HG02970 (cell line): ENCODE measurements at regions not wholly inside any gene's neighbourhood (a gene's known extent, or its start where the extent isn't known, plus 50 kb on each side); places are given as distances from the start of the nearest gene placed in this dataset.
"Not testable (repeated sequence)": the region's sequence is repeated elsewhere in the genome, so short reads cannot be mapped to it uniquely, and the experiment has no call there.

ENCODE experiments used
- ATAC-seq: cut with Tn5 transposase; IDR thresholded peaks from one replicate; pipeline ENCODE4 v1.9.1; 2021; ENCODE audit warnings: mild to moderate bottlenecking, moderate library complexity, moderate number of reproducible peaks; ENCODE audit not compliant: unreplicated experiment, low FRiP score

DNA sequence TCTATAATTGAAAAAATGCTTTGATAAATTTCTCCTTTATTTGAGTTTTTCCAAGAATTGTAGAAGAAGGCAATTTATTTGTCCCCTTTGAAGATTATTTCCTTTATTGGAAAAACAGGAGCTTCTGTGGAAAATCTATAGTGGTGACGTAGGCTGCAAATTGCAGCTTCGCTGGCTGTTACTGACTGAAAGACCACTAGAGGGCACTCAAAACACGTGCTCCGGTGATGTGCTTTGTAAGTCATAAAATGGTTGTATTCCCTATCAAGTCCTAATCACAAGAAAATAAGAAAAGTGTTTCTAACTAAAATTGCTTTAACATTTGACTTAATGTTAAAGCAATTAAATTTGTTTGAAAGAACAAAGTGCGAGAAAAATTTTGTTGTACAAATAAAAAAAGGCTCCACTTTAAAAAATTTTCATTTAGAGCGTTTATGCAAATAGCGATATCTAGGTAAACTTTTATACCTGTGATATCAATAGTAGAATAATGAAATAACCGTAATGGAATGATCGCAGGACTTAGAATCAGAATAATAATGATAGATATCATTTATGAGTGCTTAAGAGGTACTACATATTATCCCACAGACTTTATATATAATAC is 638.2 kb upstream of the SPRY2 start:
- peak; percentile 85 for ATAC-seq

DNA sequence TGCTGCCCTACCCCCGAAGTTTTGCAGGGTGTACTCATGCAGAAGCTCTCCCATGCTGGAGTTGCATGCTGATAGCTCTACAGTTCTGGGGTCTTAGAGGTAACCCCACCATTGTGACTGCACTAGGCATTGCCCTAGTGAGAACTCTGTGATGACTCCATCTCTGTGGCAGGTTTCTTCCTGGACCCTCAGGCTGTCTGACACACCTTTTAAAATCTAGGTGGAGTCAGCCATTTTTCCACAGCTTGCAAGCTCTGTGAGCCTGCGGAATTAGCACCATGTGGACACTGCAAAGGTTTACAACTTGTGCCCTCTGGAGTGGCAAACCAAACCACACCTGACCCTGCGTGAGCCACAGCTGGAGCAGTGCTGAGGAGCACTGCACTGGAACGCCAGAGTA is 636.2 kb upstream of the SPRY2 start:
- no peak for ATAC-seq

DNA sequence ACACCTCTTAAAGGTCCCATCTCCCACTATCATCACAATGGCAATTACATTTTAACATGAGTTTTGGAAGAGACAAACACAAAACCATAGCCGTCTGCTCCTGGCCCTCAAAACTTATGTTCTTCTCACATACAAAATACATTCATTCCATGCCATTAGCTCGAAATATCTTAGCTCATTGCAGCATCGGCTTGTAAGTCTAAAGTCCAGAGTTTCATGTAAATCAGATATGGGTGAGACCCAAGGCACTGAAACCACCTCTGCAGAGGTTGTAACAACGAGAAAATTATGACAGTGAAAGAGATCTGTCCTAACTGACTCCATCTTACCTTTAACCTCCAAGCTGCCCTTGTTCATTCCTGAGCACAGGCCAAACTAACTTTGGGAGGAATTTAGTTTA is 635.0 kb upstream of the SPRY2 start:
- no peak for ATAC-seq

DNA sequence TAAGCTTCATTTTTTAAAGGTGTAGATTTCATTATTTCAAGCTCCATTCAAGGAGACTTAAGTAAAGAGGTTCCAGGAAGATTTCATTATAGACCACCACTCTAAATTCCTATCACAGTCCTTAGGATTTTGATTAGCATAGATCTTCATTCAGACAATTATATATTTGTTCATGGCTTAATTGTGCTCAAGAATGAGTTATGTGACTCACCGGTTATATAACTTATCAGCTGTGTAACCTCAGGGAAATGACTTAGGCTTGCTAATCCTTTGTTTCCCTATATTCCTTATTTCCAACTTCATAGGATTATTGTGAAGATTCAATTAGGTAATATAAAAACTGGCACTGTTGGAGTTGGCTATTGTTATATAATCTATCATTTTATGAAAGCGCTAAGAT is 632.8 kb upstream of the SPRY2 start:
- no peak for ATAC-seq

DNA sequence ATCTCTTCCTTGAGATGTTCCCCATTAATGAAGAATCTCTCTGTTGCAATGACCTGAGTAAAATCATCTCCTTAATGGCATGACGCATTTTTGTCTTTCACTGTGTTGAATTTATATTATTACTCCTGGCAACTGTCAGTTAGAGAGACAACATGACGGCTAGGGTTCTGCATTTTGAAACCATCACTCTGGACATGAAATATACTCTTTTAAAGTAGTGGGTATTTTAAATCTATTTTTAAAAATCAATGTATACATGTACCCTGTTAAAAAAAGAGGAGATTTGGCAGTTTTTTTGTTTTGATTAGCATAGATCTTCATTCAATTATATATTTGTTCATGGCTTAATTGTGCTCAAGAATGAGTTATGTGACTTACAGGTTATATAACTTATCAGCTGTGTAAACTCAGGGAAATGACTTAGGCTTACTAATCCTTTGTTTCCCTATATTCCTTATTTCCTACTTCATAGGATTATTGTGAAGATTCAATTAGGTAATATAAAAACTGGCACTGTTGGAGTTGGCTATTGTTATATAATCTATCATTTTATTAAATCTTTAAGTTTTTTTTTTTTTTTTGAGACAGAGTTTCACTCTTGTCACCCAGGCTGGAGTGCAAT is 632.0 kb upstream of the SPRY2 start:
- no peak for ATAC-seq

DNA sequence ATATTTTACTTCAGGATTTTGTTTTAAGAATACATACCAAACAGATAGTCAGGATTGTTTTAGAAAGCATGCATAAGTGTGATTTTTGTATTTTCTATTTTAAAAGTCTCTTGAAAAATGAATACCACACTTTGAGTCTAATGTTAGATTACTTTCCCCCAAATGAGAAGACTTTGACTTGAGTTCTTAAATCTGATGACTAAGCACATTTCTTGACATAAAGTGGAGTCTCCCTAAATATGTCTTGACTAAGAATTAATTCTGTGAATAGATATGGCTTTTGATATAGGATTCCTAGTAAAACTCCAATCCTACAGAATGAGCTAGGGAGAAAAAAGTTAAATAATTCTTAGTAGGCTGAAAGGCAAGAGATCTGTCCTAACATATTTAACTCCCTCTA is 624.2 kb upstream of the SPRY2 start:
- ATAC-seq: no peak

DNA sequence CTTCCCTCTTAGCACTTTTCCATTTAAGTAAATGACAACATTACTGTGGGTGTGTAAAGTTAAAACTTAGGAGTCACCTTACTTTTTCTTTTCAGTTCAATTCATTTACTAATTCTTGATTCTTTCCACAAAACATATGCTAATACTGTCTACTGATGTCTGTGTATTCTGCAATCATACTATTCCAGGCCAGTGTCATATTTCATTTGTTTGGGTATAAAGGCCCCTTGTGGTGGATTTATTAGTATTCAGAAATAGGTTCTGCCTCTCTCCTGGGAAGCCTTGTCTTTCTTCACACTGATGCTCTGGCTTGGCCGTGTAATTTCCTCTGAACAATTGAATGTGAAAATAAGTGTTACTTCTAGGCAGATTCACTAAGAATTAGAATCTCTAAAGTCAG is 621.9 kb upstream of the SPRY2 start:
- no peak for ATAC-seq

DNA sequence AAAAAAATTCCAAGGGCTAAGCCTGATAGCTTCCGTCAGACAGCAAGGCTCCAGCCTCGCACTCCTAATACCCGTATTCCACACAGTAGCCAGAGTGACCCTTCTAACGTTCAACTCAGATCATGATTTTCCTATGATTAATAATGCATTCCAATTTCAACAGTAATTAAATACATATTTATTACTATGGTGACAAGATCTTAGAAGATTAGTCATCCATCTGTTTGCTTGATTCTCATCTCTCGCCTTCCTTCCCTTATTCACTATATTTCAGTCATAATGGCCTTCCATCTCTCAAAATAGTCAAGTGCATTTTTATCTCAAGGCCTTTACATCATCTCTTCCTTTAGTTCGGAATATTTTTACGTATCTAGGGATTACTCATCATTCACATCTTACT is 621.2 kb upstream of the SPRY2 start:
- ATAC-seq: no peak

DNA sequence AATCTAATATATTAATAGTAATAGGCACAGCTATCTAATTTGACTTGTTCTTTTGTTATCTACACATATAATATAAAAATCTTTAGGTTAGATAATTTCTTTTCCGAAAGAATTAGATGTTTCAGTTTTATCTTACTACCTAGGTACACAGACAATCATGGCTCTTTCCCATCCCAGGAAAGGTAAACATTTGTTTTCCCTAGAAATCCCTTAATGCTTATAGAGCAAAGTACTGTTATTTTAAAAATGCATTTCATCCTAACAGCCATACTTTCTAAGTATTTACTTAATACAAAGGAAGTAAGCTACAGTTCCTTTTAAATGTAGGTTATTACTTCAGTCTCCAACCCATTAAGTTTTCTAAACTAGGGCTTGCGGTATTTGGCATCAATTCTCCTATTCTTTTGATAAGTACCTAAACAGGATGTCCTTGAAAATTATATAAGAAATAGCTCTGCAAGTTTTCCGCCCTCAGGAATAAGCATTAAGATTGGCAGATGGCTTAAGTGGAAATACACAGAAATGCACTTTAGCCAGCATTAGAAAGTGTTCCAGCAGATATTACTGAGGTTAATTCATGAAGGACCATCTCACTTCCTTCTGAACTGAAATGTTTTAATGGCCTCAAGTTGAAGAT is 616.2 kb upstream of the SPRY2 start:
- no peak for ATAC-seq

DNA sequence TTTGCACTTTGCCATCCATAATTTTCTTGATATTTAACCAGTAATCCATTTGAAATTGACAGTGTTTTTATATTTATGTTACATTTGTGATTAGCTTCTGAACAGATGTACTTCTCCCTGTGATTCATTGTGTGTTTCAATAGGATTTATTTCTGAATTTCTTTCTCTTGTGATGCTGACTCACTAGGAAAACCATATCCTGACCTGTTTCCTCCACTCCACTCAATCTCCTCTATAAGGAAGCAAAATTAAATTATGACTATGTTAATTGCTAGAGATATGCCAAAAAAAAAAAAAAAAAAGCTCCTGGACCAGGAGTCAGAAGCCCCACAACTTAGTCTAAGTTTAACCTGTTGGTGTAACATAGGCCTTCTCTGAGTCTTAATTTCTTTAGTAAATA is 614.6 kb upstream of the SPRY2 start:
- no peak for ATAC-seq

DNA sequence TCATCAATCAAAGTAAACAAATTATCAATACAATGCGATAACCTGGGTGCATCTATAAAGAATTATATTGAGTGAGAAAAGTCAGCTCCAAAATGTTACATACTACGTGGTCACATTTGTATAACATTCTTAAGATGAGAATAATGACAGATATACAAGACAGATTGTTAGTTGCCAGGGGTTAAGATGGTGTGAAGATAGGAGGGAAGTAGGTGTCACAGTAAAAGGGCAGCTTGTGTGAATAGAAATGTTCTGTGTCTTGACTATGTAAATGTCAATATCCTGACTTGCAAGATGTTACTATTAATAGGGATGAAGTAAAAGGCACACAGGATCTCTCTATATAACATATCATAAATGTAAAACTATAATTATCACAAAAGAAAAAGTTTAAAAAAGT is 611.2 kb upstream of the SPRY2 start:
- ATAC-seq: no peak

DNA sequence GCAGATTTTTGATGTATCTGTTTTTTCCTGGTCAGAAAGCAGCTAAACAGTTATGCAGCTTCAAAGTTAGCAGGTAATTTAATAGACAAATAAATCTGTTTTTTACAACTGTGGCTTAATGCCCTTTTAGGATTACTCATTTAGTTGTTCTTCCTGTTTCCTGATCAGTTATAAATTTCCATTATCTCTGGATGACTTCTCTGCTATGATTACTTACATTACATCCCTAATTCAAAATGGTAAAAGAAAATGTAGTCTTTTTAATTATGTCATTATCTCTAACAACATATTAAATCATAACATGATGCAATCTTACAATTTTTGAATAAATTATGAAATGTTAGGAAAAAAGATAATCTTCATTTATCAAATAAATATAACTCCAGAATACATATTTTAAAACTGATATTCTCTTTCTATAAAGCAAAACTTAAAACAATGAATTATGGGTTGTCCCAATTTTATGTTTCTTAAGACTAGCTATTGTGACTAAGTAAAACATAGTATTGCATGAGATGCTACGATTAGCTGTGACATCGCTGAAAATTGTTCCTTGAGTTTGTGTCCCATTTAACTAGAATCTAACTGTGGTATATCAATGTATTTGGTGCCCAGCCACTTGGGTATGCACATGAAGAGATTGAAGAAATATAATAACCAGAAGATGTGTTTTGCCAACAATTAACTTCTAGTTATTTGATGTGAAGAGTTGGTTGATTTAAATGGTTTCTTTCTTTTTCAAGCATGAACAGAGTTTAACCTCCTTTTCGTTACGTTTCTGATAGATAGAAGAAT is 605.3 kb upstream of the SPRY2 start:
- ATAC-seq: no peak

DNA sequence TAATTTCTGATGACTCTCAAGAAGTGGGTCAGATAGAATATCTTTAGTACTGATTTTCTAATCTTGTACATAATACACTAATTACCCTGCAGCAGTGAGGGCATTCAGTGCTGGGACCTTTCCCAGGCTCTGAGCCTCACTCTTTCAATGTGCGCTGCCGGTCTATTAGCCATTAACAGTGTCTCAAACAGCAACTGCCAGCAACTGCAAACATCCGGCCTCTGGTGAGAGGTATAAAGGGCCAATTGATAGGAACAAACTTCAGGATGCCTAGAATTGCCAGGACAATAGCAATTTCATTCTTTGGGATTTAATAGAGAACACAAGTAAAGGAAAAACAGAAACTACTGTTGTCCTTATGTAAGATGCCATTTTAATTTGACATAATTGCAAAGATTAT is 604.4 kb upstream of the SPRY2 start:
- no peak for ATAC-seq

DNA sequence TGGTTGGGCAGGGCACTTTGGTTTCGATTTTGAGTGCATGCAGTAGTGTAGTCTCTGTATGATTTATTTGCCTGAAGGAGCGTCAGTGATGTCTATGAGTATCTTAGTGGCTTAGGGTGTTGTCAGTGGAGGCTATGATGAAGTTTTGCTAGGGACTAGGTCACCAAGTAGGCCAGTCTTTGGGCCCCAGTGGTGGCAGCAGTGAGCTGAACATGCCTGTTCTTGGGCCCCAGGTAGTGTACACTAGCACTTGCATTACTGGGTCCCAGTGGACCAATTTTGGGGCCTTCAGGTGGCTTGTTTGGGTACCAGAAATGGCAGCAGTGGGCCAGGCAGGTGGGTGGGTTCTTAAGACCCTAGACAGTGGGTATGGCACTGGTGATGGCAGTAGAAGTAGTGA is 598.7 kb upstream of the SPRY2 start:
- no peak for ATAC-seq

DNA sequence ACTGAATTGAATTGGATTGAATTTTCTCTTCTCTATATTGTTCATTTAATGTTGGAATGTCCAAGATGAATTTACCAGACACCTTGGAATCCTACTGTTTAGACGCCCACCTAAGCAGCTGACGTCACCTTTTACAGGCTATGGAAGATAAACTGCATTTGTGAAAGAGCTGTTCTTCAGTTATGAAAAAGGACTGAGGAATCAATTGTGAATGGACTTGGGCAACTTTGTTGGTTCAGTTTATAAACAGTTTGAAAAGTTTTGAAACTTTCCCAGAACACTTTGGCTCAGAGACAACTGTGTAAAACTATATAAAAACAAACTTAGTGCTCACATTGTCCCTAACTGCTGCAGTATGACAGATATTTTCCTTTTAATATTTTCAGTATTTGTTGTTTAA is 590.8 kb upstream of the SPRY2 start:
- no peak for ATAC-seq

DNA sequence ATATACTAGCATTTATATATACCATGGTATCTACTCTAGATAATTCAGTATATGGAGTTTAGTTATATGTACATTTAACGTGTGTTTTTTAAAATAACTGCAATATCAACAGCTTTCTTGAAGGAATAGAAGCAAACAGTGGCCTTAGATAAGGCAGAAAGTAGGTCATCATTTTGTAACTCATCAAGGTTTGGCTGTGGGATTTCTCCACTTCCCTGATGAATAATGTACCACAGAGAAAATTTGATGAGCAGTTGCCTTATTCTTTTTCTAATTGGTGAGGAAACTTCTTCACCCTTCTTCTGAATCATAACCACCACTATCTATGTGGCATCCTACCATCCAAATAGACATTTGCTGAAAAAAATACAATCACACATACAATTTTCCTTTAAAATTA is 590.2 kb upstream of the SPRY2 start:
- no peak for ATAC-seq

DNA sequence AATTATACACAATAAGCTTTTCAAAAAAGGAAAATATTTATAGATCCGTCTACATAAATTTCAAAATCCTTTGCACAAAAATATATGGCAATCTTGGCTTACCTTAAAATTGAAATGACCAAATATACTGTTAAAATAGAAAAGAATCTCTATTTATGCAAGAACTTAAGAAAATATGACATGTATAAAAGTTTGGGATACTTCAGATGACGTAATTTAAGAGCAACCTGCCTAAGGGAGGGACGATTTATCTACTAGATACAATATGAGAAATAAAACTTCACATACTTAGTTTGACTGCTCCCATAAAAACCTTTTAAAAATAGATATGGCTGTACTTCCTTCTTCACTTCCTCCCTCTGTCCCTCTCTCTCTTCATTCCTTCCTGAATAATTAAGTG is 587.3 kb upstream of the SPRY2 start:
- ATAC-seq: no peak

DNA sequence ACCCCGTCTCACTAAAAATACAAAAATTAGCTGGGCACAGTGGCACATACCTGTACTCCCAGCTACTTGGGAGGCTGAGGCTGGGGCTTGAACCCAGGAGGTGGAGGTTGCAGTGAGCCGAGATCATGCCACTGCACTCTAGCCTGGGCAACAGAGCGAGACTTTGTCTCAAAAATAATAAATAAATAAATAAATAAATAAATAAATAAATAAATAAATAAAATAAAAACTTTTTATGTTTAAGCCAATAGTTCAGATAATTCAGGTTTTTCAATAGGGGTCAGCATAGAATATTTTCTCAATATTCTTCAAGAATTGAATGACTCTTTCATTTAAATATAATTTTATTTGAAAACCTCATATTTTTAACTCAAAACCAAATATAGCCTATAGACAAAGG is 585.1 kb upstream of the SPRY2 start:
- ATAC-seq: not testable (repeated sequence)

DNA sequence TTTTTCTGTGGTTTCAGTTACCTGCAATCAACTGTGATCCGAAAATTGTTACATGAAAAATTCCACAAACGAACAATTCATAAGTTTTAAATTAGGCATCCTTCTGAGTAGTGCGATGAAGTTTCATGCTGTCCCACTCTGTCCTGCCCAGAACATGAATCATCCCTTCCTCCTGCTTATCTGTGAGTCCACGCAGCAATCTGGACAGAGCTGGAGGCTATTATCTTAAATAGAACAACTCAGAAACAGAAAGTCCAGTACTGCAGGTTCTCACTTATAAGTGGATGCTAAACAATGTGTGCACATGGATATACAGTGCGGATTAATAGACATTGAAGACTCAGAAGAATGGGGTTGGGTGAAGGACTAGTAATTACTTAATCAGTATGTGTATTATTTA is 583.7 kb upstream of the SPRY2 start:
- no peak for ATAC-seq

DNA sequence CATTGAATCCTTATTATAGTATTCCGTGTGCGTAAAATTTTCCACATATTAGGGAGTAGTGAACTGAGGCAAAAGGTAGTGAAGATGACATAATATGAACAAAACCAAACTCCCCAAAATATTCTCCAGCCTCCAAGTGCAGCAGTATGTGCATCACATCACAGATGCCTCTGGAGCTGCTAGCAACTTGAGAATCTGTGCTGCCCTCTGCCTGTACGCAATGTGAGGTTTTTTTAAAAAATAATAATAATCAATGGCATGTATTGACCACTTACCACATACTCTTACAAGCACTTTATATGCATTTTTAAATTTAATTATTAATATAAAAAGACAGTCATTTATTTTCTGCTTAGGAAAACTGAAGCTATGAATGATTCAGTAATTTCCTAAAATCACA is 583.0 kb upstream of the SPRY2 start:
- ATAC-seq: no peak

DNA sequence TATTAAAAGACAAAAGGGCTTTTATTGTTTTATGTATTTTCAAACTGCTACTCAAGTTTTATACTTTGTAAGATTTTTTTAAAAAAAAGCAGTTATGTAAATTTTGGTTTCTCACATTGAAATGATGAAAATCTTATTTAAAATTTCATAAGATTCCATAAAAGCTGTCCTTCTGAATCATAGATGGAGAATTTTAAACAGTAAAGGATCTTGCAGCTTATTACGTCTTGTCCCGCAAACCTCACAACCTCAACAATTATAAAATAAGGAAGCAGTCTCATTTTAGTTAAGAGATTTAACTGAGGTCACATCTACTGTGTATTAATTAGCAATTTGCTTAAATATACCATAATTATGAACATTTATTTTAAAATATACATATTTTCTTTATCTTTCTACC is 581.0 kb upstream of the SPRY2 start:
- no peak for ATAC-seq

DNA sequence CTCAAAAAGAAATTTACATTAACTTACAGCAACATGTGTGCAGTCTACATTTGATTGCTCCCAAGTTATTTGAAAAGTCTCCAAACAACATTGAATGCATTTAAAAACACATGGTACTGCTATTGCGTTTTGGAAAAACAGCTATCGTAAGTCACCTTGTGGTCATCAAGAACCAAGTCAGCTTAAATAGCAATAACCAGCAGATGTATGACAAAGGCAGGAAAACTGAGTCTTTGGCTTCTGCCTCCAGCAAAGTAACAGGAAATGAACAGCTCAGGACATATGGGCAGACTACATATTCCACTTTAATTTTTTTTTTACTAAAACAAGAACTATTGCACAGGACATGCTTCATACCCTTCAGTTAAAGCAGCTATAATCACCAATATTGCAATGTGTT is 580.6 kb upstream of the SPRY2 start:
- ATAC-seq: no peak
